ENCODE measurements at regions not wholly inside any gene's neighbourhood (a gene's known extent, or its start where the extent isn't known, plus 50 kb on each side); places are given as distances from the start of the nearest gene placed in this dataset.
"Not testable (repeated sequence)": the region's sequence is repeated elsewhere in the genome, so short reads cannot be mapped to it uniquely, and the experiment has no call there.

DNA sequence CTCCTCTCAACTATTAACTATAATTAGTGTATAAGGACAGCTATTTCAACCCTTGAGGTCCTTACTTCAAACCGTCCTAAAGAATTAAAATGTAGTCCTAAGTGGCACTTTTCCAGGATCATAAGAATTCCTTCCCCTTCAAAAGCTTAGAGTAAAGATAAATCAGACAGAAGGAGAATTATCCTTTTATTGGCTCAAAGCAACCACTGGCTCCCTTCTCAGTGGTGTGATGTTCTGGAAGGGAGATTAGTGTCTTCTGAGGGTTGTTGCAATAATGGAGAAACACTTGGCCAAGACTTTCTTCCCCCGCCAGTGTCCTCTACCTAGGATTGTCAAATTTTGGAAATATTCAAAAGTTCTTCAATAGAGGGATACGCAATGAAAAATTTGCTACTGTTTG lies 89.1 kb upstream of the PLEKHG1 start:
- no peak for DNase-seq (ENCODE audit: extremely low spot score)
- WGBS = 53% methylated on average over 3 of the region's 3 CpGs

DNA sequence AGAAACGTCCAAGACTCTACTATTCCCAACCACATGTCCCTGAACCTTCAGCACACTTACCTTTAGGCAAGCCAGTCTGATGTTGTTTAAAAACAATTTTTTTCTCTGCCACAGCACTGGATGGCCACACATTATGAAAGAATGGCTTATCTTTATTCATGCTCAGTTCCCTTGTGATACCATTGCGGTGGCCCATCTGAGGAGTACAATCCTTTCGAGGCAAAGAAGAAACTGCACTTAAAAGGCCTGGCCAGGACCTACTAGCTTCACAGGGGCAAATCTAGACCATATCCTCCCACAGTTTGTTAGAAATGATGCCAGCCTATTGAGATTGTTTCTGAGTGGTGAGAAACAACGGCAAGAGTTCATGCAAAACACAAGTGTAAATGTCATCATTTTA lies 88.4 kb upstream of the PLEKHG1 start:
- H3K4me3 ChIP-seq (ENCODE audit: low read depth, low read length) = no peak overlapping the region
- DNase-seq (ENCODE audit: extremely low spot score) = no peak
- 94% methylated on average over 4 of the region's 4 CpGs for WGBS
- no peak overlapping the region for H3K27ac ChIP-seq (ENCODE audit: low read depth)
- no peaks in the 10 kb centered on the region for H3K36me3 ChIP-seq (ENCODE audit: insufficient read depth)
- no peaks in the 10 kb centered on the region for H3K4me1 ChIP-seq (ENCODE audit: insufficient read depth)

More for the DNA sequence above, 89.1 kb upstream of the PLEKHG1 start:
- H3K27ac ChIP-seq (ENCODE audit: low read depth) = no peak overlapping the region
- no peaks in the 10 kb centered on the region for H3K4me1 ChIP-seq (ENCODE audit: insufficient read depth)
- H3K36me3 ChIP-seq (ENCODE audit: insufficient read depth) = no peaks in the 10 kb centered on the region
- no peak overlapping the region for H3K4me3 ChIP-seq (ENCODE audit: low read depth, low read length)

GRCh38 chr6:150514806-150515380 lies 84.8 kb upstream of the PLEKHG1 start:
- 42% methylated on average over 2 of the region's 2 CpGs for WGBS

DNA sequence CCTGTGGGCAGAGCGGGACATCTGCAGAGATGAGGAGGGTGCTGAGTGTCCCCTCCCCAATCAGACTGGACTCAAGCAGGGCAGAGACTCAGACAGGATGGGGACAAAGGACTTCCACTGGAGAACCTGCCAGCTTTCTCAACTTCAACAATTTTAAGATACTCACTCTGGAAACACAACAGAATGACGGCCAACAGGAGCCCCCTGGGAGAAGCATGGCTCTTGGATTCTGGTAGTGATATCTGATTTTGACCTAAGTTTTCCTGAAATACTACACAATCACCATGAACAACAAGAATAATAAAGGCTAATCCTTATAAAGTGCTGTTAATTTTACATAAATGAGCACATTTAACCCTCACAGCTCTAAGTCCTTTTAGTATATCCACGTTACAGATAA lies 83.5 kb upstream of the PLEKHG1 start:
- H3K36me3 ChIP-seq (ENCODE audit: insufficient read depth) = no peaks in the 10 kb centered on the region
- DNase-seq (ENCODE audit: extremely low spot score) = no peak
- no peak overlapping the region for H3K4me3 ChIP-seq (ENCODE audit: low read depth, low read length)
- no peak overlapping the region for H3K27ac ChIP-seq (ENCODE audit: low read depth)
- no peaks in the 10 kb centered on the region for H3K4me1 ChIP-seq (ENCODE audit: insufficient read depth)
- 89% methylated on average over 3 of the region's 3 CpGs for WGBS

More at GRCh38 chr6:150514806-150515380, 84.8 kb upstream of the PLEKHG1 start:
- Histone ChIP-seq H3K36me3 (ENCODE audit: insufficient read depth) (no peaks in the 10 kb centered on the region), H3K4me1 (ENCODE audit: insufficient read depth) (no peaks in the 10 kb centered on the region), H3K27ac (ENCODE audit: low read depth) (no peak overlapping the region), H3K4me3 (ENCODE audit: low read depth, low read length) (no peak overlapping the region)
- DNase-seq (ENCODE audit: extremely low spot score) = no peak

GRCh38 chr6:150517175-150517574 lies 82.5 kb upstream of the PLEKHG1 start:
- H3K36me3 ChIP-seq (ENCODE audit: insufficient read depth) = no peaks in the 10 kb centered on the region
- H3K4me1 ChIP-seq (ENCODE audit: insufficient read depth) = no peaks in the 10 kb centered on the region
- no peak overlapping the region for H3K4me3 ChIP-seq (ENCODE audit: low read depth, low read length)
- WGBS = 57% methylated on average over 3 of the region's 3 CpGs
- no peak overlapping the region for H3K27ac ChIP-seq (ENCODE audit: low read depth)
- no peak for DNase-seq (ENCODE audit: extremely low spot score)

DNA sequence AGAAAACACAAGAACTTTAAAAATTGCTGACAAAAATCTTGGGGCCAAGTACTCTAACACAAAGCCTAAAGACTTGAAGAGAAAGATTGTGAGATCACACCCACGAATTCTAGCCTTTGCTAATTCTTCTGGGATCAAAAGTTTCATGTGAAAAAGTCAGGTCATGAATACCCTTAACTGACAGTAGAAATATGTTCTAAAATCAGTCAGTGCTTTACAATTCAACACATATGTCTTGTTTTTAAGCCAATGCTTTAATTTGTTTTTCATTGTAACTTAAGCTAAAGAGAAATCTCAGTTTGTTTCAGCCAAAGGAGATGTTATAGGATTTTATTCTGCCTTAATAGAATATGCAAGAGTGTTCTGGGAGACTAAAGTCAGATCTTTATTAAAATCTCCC lies 78.2 kb upstream of the PLEKHG1 start:
- Histone ChIP-seq H3K27ac (ENCODE audit: low read depth) (no peak overlapping the region), H3K36me3 (ENCODE audit: insufficient read depth) (no peaks in the 10 kb centered on the region), H3K4me1 (ENCODE audit: insufficient read depth) (no peaks in the 10 kb centered on the region), H3K4me3 (ENCODE audit: low read depth, low read length) (no peak overlapping the region)
- no peak for DNase-seq (ENCODE audit: extremely low spot score)
- WGBS = 87% methylated on average over 1 of the region's 1 CpG

DNA sequence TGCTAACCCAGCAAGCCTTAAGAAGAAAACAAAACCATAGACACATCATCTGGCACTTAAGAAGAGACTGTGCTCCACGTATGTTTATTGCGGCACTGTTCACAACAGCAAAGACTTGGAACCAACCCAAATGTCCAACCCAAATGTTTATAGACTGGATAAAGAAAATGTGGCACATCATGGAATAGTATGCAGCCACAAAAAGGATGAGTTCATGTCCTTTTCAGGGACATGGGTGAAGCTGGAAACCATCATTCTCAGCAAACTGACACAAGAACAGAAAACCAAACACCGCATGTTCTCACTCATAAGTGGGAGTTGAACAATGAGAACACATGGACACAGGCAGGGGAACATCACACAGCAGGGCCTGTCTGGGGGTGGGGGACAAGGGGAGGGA lies 76.5 kb upstream of the PLEKHG1 start:
- 91% methylated on average over 3 of the region's 3 CpGs for WGBS
- DNase-seq (ENCODE audit: extremely low spot score); H3K4me1 ChIP-seq (ENCODE audit: insufficient read depth): not testable (repeated sequence)

GRCh38 chr6:150525300-150525699 lies 74.4 kb upstream of the PLEKHG1 start:
- H3K4me1 ChIP-seq (ENCODE audit: insufficient read depth) = no peaks in the 10 kb centered on the region
- no peak for DNase-seq (ENCODE audit: extremely low spot score)
- H3K36me3 ChIP-seq (ENCODE audit: insufficient read depth) = no peaks in the 10 kb centered on the region

More for the DNA sequence above, 76.5 kb upstream of the PLEKHG1 start:
- H3K27ac ChIP-seq (ENCODE audit: low read depth); H3K4me3 ChIP-seq (ENCODE audit: low read depth, low read length); H3K36me3 ChIP-seq (ENCODE audit: insufficient read depth): not testable (repeated sequence)

DNA sequence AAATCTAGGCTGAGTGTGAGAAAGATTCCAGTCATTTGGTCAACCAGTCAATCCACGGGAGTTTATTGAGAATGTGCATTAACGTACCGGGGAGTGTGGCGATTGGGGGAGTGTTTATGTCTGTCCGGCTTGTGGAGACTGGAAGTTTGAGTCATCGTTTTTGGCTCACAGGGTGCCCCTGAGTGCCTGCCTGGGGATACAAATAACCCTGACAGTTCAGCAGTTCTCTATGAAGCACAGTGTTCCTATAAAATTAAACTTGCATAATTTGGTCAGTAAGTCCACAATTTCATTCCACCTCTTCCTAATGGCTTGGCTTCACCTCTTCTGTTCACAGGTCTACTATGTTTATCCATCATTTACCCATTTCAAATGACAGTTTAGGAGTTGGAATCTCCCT lies 72.6 kb upstream of the PLEKHG1 start:
- no peak overlapping the region for H3K27ac ChIP-seq (ENCODE audit: low read depth)

More at GRCh38 chr6:150525300-150525699, 74.4 kb upstream of the PLEKHG1 start:
- 93% methylated on average over 1 of the region's 1 CpG for WGBS
- no peak overlapping the region for H3K4me3 ChIP-seq (ENCODE audit: low read depth, low read length)
- no peak overlapping the region for H3K27ac ChIP-seq (ENCODE audit: low read depth)

GRCh38 chr6:150528648-150529285 lies 70.9 kb upstream of the PLEKHG1 start:
- Histone ChIP-seq H3K36me3 (ENCODE audit: insufficient read depth) (no peaks in the 10 kb centered on the region), H3K4me1 (ENCODE audit: insufficient read depth) (no peaks in the 10 kb centered on the region), H3K27ac (ENCODE audit: low read depth) (peak overlapping the region; percentile 33), H3K4me3 (ENCODE audit: low read depth, low read length) (no peak overlapping the region)
- WGBS = 18% methylated on average over 11 of the region's 11 CpGs
- DNase-seq (ENCODE audit: extremely low spot score) = peak; percentile 69

More for the DNA sequence above, 72.6 kb upstream of the PLEKHG1 start:
- DNase-seq (ENCODE audit: extremely low spot score) = no peak
- no peaks in the 10 kb centered on the region for H3K36me3 ChIP-seq (ENCODE audit: insufficient read depth)
- H3K4me1 ChIP-seq (ENCODE audit: insufficient read depth) = no peaks in the 10 kb centered on the region
- H3K4me3 ChIP-seq (ENCODE audit: low read depth, low read length) = no peak overlapping the region
- 21% methylated on average over 6 of the region's 6 CpGs for WGBS

DNA sequence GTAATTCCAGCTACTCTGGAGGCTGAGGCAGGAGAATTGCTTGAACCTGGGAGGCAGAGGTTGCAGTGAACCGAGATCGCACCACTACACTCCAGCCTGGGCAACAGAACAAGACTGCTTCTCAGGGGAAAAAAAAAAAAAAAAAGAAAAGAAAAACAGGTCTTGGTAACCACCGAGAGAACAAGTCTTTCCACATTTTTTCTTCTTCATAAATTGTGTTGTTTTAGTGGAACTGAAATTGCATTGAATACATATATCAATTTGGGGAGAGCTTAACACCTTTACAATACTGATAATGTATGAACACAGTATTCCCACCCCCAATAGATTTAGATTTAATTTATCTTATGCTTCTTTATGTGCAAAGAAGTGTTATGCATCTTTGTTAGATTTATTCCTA lies 70.0 kb upstream of the PLEKHG1 start:
- no peaks in the 10 kb centered on the region for H3K4me1 ChIP-seq (ENCODE audit: insufficient read depth)
- WGBS = 89% methylated on average over 3 of the region's 3 CpGs
- H3K27ac ChIP-seq (ENCODE audit: low read depth) = no peak overlapping the region
- H3K4me3 ChIP-seq (ENCODE audit: low read depth, low read length) = no peak overlapping the region
- H3K36me3 ChIP-seq (ENCODE audit: insufficient read depth) = no peaks in the 10 kb centered on the region
- DNase-seq (ENCODE audit: extremely low spot score) = no peak

DNA sequence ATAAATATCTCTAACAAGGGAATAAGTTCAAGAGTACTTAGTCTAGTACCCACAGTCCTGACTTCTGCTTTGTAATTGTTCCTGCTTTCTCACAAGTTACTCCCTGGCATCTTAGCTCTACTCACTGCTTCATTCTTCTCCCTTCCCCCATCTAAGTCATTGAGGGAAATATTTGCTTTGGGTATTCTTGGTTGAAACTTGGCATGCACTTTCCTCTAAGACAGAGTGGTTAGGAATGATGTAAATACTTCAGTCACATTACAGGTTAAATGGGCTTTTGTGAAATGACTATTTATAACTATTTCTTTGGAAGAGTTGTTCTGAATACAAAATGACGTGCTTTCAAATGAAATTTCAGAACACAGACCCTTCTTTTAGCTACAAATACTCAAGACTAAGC lies 67.7 kb upstream of the PLEKHG1 start:
- DNase-seq (ENCODE audit: extremely low spot score) = no peak
- WGBS = 94% methylated on average over 1 of the region's 1 CpG
- no peak overlapping the region for H3K27ac ChIP-seq (ENCODE audit: low read depth)

GRCh38 chr6:150534553-150534952 lies 65.1 kb upstream of the PLEKHG1 start:
- WGBS = 79% methylated on average over 5 of the region's 5 CpGs
- no peak overlapping the region for H3K4me3 ChIP-seq (ENCODE audit: low read depth, low read length)
- H3K36me3 ChIP-seq (ENCODE audit: insufficient read depth) = no peaks in the 10 kb centered on the region
- no peak for DNase-seq (ENCODE audit: extremely low spot score)
- H3K27ac ChIP-seq (ENCODE audit: low read depth) = no peak overlapping the region
- H3K4me1 ChIP-seq (ENCODE audit: insufficient read depth) = no peaks in the 10 kb centered on the region

More for the DNA sequence above, 67.7 kb upstream of the PLEKHG1 start:
- no peaks in the 10 kb centered on the region for H3K4me1 ChIP-seq (ENCODE audit: insufficient read depth)
- H3K36me3 ChIP-seq (ENCODE audit: insufficient read depth) = no peaks in the 10 kb centered on the region
- no peak overlapping the region for H3K4me3 ChIP-seq (ENCODE audit: low read depth, low read length)

DNA sequence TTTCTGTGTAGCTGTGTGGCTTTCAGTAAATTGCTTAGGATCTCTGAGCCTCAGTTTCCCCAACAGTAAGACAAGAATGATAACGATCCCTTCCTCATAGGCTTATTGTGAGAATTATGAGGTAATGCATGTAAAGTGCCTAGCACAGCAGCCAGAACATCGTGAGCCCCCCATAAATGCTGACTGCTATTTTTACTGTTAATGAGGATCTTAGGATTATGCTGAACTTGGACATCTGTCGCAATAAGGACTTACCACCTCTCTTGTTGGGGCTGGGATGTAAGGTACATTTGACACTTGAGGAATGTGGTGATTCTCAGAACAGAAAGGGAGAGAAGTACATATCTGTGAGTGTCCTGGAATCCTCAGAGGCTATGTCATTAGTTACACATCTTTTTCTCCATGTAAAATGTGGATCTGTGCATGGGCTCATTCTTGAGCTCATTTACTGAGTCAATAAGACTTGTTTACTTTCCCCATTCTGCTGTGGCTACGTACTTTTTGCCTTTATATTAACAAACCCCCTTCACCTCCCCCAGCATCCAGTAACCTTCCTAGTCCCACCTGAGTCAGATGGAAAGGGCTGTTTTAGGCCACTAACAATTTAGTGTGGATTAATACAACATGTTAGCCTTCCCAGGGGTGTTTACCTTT lies 64.4 kb upstream of the PLEKHG1 start:
- no peak overlapping the region for H3K27ac ChIP-seq (ENCODE audit: low read depth)
- DNase-seq (ENCODE audit: extremely low spot score) = no peak
- H3K4me3 ChIP-seq (ENCODE audit: low read depth, low read length) = no peak overlapping the region
- WGBS = 78% methylated on average over 4 of the region's 4 CpGs
- H3K4me1 ChIP-seq (ENCODE audit: insufficient read depth) = no peaks in the 10 kb centered on the region
- no peaks in the 10 kb centered on the region for H3K36me3 ChIP-seq (ENCODE audit: insufficient read depth)

All from urinary bladder (tissue), 3 donors.